SK-N-MC (cell line): ENCODE measurements at regions not wholly inside any gene's neighbourhood (a gene's known extent, or its start where the extent isn't known, plus 50 kb on each side); places are given as distances from the start of the nearest gene placed in this dataset.

ENCODE experiments used
- EZH2 ChIP-seq: fragments of 200-600 bp; sonication (generic); IDR thresholded peaks from one replicate; pipeline ENCODE4 v1.6.1; 2017; ENCODE audit warnings: antibody characterized with exemption
- FOXP2 ChIP-seq: optimal IDR thresholded peaks from 2 replicates; pipeline ENCODE3; 2011; ENCODE audit warnings: mild to moderate bottlenecking, moderate library complexity; ENCODE audit not compliant: insufficient read depth; ENCODE audit errors: extremely low read length, control extremely low read depth
- POLR2AphosphoS5 ChIP-seq: IDR thresholded peaks from 2 replicates; pipeline ENCODE4 v1.6.1; 2012; ENCODE audit warnings: mild to moderate bottlenecking, low read depth, low read length, borderline replicate concordance

- TF ChIP-seq EZH2 (no peak), POLR2AphosphoS5 (no peak), FOXP2 (no peak)
These were observed 179.0 kb downstream of the BARD1 start for GRCh38 chr2:214630402-214631045.
